ENCODE measurements at regions not wholly inside any gene's neighbourhood (a gene's known extent, or its start where the extent isn't known, plus 50 kb on each side); places are given as distances from the start of the nearest gene placed in this dataset.

DNA sequence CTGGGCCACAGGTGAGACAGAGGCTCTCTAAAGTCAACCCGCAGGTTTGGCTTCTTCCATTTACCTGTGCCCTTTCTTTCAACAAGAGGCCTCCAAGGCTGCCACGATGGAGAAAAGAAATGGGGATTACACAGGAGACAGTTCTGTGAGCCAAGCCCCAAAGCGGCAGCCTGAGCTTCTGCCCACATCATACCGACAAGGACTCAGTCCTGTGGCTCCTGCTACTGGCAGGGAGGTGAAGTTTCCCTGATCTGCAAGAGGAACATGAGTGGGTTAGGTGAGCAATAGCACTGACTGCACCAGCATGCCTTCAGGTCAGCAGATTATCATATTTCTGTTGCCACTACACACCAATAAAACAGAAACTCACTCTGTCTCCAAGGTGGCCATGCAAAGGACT, 800.0 kb downstream of the KCNJ18 start:
- no peak overlapping the region for H3K9ac ChIP-seq (replicated peaks; ENCODE audit: extremely low read depth, insufficient read depth, low read length)
- no peaks in the 10 kb centered on the region for H3K27me3 ChIP-seq (ENCODE audit: control insufficient read depth in 2 of 2, insufficient read depth in 2 of 2, low read length in 2 of 2)
- DNase-seq (ENCODE audit: low read depth, low spot score) (no peak), FAIRE-seq (no peak)
- TF ChIP-seq POLR2AphosphoS5 (IDR thresholded peaks at IDR 0.05; ENCODE audit: insufficient read depth, low read depth, low read length): no peak
- TF ChIP-seq JUN (IDR thresholded peaks at IDR 0.05; ENCODE audit: borderline replicate concordance, insufficient read depth, insufficient read length, low read depth): no peak
- no peak for TF ChIP-seq FOS (IDR thresholded peaks at IDR 0.05; ENCODE audit: borderline replicate concordance, insufficient read depth, low read length)
- TF ChIP-seq POLR2A (IDR thresholded peaks at IDR 0.05; ENCODE audit: low read depth, low read length): no peak
- no peak for TF ChIP-seq MYC (IDR thresholded peaks at IDR 0.05; ENCODE audit: low read depth, low read length)
- TF ChIP-seq GATA2 (IDR thresholded peaks at IDR 0.05; ENCODE audit: insufficient read depth, insufficient read length, low read depth, low read length): no peak
- TF ChIP-seq, protein P1, sequence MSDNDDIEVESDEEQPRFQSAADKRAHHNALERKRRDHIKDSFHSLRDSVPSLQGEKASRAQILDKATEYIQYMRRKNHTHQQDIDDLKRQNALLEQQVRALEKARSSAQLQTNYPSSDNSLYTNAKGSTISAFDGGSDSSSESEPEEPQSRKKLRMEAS (IDR thresholded peaks at IDR 0.05; ENCODE audit: insufficient read depth, insufficient read length): no peak
- TF ChIP-seq, protein P2, sequence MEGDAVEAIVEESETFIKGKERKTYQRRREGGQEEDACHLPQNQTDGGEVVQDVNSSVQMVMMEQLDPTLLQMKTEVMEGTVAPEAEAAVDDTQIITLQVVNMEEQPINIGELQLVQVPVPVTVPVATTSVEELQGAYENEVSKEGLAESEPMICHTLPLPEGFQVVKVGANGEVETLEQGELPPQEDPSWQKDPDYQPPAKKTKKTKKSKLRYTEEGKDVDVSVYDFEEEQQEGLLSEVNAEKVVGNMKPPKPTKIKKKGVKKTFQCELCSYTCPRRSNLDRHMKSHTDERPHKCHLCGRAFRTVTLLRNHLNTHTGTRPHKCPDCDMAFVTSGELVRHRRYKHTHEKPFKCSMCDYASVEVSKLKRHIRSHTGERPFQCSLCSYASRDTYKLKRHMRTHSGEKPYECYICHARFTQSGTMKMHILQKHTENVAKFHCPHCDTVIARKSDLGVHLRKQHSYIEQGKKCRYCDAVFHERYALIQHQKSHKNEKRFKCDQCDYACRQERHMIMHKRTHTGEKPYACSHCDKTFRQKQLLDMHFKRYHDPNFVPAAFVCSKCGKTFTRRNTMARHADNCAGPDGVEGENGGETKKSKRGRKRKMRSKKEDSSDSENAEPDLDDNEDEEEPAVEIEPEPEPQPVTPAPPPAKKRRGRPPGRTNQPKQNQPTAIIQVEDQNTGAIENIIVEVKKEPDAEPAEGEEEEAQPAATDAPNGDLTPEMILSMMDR (IDR thresholded peaks at IDR 0.05; ENCODE audit: extremely low read depth in 1 of 2, insufficient read depth in 1 of 2, low read depth in 1 of 2, low read length in 2 of 2): no peak
- TF ChIP-seq EZH2 (IDR thresholded peaks at IDR 0.05; ENCODE audit: borderline replicate concordance, low read depth, low read length, severe bottlenecking): no peak
- H3K27ac ChIP-seq (ENCODE audit: insufficient read depth, low read depth, low read length): no peak overlapping the region
- no peaks in the 10 kb centered on the region for H3K36me3 ChIP-seq (ENCODE audit: control insufficient read depth in 2 of 2, extremely low read depth in 1 of 2, insufficient read depth in 2 of 2, low read length in 2 of 2)
- H3K9me1 ChIP-seq (replicated peaks; ENCODE audit: control insufficient read depth, extremely low read depth, insufficient read depth, low read length): no peaks in the 10 kb centered on the region
- intact Hi-C loops (cut with micrococcal nuclease): no loop called here
- no peaks in the 10 kb centered on the region for H3K4me1 ChIP-seq (ENCODE audit: control insufficient read depth, extremely low read depth, insufficient read depth, low read length)
- no peaks in the 10 kb centered on the region for H3K79me2 ChIP-seq (ENCODE audit: control insufficient read depth, insufficient read depth, low read length)
- dilution Hi-C loops (cut with MboI; ENCODE audit: extremely low pct_ligation_motif_present, low sequenced_read_pairs): no loop called here
- BruUV-seq (replicated peaks): no TSS peak
- no peaks in the 10 kb centered on the region for H4K20me1 ChIP-seq (replicated peaks; ENCODE audit: control insufficient read depth, extremely low read depth, insufficient read depth, low read length)
- no peak overlapping the region for H3K4me3 ChIP-seq (replicated peaks in 1 of 3; ENCODE audit: insufficient read depth in 1 of 3, low read depth in 1 of 3, low read length in 3 of 3)
- H3K9me3 ChIP-seq (replicated peaks; ENCODE audit: control insufficient read depth, insufficient read depth, low read length): peaks cover 4% of the 10 kb centered on the region
- ChIA-PET CTCF (no interaction called here), POLR2A (no interaction called here)
- no peak overlapping the region for H2AFZ ChIP-seq (ENCODE audit: low read depth, low read length)
- H3K4me2 ChIP-seq (ENCODE audit: insufficient read depth, low read length): no peak overlapping the region
